WTC11 (cell line): ENCODE measurements at regions not wholly inside any gene's neighbourhood (a gene's known extent, or its start where the extent isn't known, plus 50 kb on each side); places are given as distances from the start of the nearest gene placed in this dataset.

Experiments
- ATAC-seq: fragments of 200-7000 bp; cut with Tn5 transposase; 2 replicates; pipeline ENCODE4 v1.10.0; 2021; ENCODE audit warnings: mild to moderate bottlenecking, moderate library complexity
- CTCF ChIA-PET: fragments of 300-600 bp; sonication (Branson Sonifier 250); formaldehyde crosslinking; loops from one replicate; lab custom pipeline; 2021; ENCODE audit warnings: antibody characterized with exemption; lab: Charles Lee
- POLR2A ChIA-PET: fragments of 350-600 bp; sonication (Branson Sonifier 250); formaldehyde crosslinking; loops from one replicate; lab custom pipeline; 2021; ENCODE audit warnings: antibody characterized with exemption; lab: Charles Lee
- DNase-seq: peaks from one replicate; pipeline ENCODE4 v3.0.0; 2021; ENCODE audit warnings: low spot score
- H3K27ac Mint-ChIP-seq: 2 replicates; pipeline ENCODE4 v1.8.0; 2021; ENCODE audit warnings: mixed read lengths
- H3K27me3 Mint-ChIP-seq: 2 replicates; pipeline ENCODE4 v1.8.0; 2021; ENCODE audit warnings: low read depth, mild to moderate bottlenecking, moderate library complexity, mixed read lengths
- H3K36me3 Mint-ChIP-seq: 2 replicates; pipeline ENCODE4 v1.8.0; 2021; ENCODE audit warnings: mixed read lengths
- H3K4me1 Mint-ChIP-seq: 2 replicates; pipeline ENCODE4 v1.8.0; 2022; ENCODE audit warnings: mixed read lengths
- H3K4me3 Mint-ChIP-seq: 2 replicates; pipeline ENCODE4 v1.8.0; 2021; ENCODE audit warnings: mild to moderate bottlenecking, moderate library complexity, mixed read lengths
- H3K9me3 Mint-ChIP-seq: 2 replicates; pipeline ENCODE4 v1.8.0; 2021; ENCODE audit warnings: mixed read lengths
- ARID4B ChIP-seq: sonication (generic); formaldehyde crosslinking; IDR thresholded peaks from 2 replicates; pipeline ENCODE4 v1.8.0; 2023; ENCODE audit warnings: missing genetic modification reagents, mild to moderate bottlenecking, borderline replicate concordance
- CTCF ChIP-seq: fragments of 200-600 bp; IDR thresholded peaks from 2 replicates; pipeline ENCODE4 v1.8.0; 2022; ENCODE audit warnings: antibody characterized with exemption
- ELF4 ChIP-seq: sonication (generic); formaldehyde crosslinking; IDR thresholded peaks from 2 replicates; pipeline ENCODE4 v1.8.1; 2022; ENCODE audit warnings: low read depth, mild to moderate bottlenecking, moderate library complexity, missing genetic modification reagents
- ETV6 ChIP-seq: sonication (generic); formaldehyde crosslinking; IDR thresholded peaks from 2 replicates; pipeline ENCODE4 v1.8.1; 2022; ENCODE audit warnings: mild to moderate bottlenecking, missing genetic modification reagents
- FOXJ3 ChIP-seq: sonication (generic); formaldehyde crosslinking; IDR thresholded peaks from 2 replicates; pipeline ENCODE4 v1.9.0; 2021; ENCODE audit warnings: missing genetic modification reagents, mild to moderate bottlenecking, borderline replicate concordance
- IRF2 ChIP-seq: sonication (generic); formaldehyde crosslinking; IDR thresholded peaks from 2 replicates; pipeline ENCODE4 v1.8.0; 2022; ENCODE audit warnings: low read depth, missing genetic modification reagents, borderline replicate concordance
- KAT7 ChIP-seq: sonication (generic); formaldehyde crosslinking; IDR thresholded peaks from 2 replicates; pipeline ENCODE4 v1.8.1; 2023; ENCODE audit warnings: missing genetic modification reagents, mild to moderate bottlenecking, borderline replicate concordance
- NFATC4 ChIP-seq: fragments of 250-450 bp; sonication (Bioruptor Pico); IDR thresholded peaks from 2 replicates; pipeline ENCODE4 v1.9.0; 2021; ENCODE audit warnings: mild to moderate bottlenecking
- NR2C2 ChIP-seq: sonication (generic); formaldehyde crosslinking; IDR thresholded peaks from 2 replicates; pipeline ENCODE4 v1.8.0; 2022; ENCODE audit warnings: mild to moderate bottlenecking, missing genetic modification reagents
- OVOL2 ChIP-seq: fragments of 250-450 bp; sonication (Bioruptor Pico); IDR thresholded peaks from 2 replicates; pipeline ENCODE4 v1.9.0; 2021; ENCODE audit warnings: mild to moderate bottlenecking, borderline replicate concordance
- RORB ChIP-seq: fragments of 250-450 bp; sonication (Bioruptor Pico); IDR thresholded peaks from 2 replicates; pipeline ENCODE4 v1.9.0; 2021; ENCODE audit warnings: mild to moderate bottlenecking
- ZBTB43 ChIP-seq: sonication (generic); formaldehyde crosslinking; IDR thresholded peaks from 2 replicates; pipeline ENCODE4 v1.8.1; 2023; ENCODE audit warnings: mild to moderate bottlenecking, missing genetic modification reagents
- ZMAT4 ChIP-seq: fragments of 250-450 bp; sonication (Bioruptor Pico); IDR thresholded peaks from 2 replicates; pipeline ENCODE4 v1.9.0; 2021; ENCODE audit warnings: mild to moderate bottlenecking
- ZNF121 ChIP-seq: sonication (generic); formaldehyde crosslinking; IDR thresholded peaks from 2 replicates; pipeline ENCODE4 v1.8.0; 2023; ENCODE audit warnings: missing genetic modification reagents
- ZNF232 ChIP-seq: sonication (generic); formaldehyde crosslinking; IDR thresholded peaks from 2 replicates; pipeline ENCODE4 v1.8.0; 2022; ENCODE audit warnings: mild to moderate bottlenecking, missing genetic modification reagents
- ZNF263 ChIP-seq: sonication (generic); formaldehyde crosslinking; IDR thresholded peaks from 2 replicates; pipeline ENCODE4 v1.8.1; 2022; ENCODE audit warnings: low read depth, mild to moderate bottlenecking, moderate library complexity, missing genetic modification reagents
- ZNF416 ChIP-seq: fragments of 250-450 bp; sonication (Bioruptor Pico); IDR thresholded peaks from 2 replicates; pipeline ENCODE4 v1.9.0; 2021; ENCODE audit warnings: mild to moderate bottlenecking, inconsistent platforms
- ZNF423 ChIP-seq: fragments of 250-450 bp; sonication (Bioruptor Pico); IDR thresholded peaks from 2 replicates; pipeline ENCODE4 v2.1.2; 2022; ENCODE audit warnings: mild to moderate bottlenecking, moderate library complexity
- ZNF532 ChIP-seq: fragments of 250-450 bp; sonication (Bioruptor Pico); IDR thresholded peaks from 2 replicates; pipeline ENCODE4 v1.9.0; 2021; ENCODE audit warnings: mild to moderate bottlenecking, borderline replicate concordance

- Mint-ChIP-seq H3K27me3 (no peaks in the 10 kb centered on the region), H3K27ac (no peak overlapping the region), H3K4me3 (no peak overlapping the region), H3K9me3 (no peaks in the 10 kb centered on the region)
- DNase-seq, result no peak
- POLR2A ChIA-PET, result no interaction called here
- TF ChIP-seq RORB (CRISPR knock-in tag) (no peak), ELF4 (CRISPR knock-in tag) (no peak)
- TF ChIP-seq, all 79 proteins: peak for 0
- H3K4me1 Mint-ChIP-seq, result peaks cover 13% of the 10 kb centered on the region
- ATAC-seq, result no peak
- CTCF ChIA-PET, result no interaction called here
- H3K36me3 Mint-ChIP-seq, result no peaks in the 10 kb centered on the region
These were observed 881.8 kb downstream of the SI start for GRCh38 chr3:164196477-164196876.

- Mint-ChIP-seq H3K27ac (no peak overlapping the region), H3K4me1 (peaks cover 6% of the 10 kb centered on the region)
- peak; percentile 65 for ATAC-seq
- CTCF ChIA-PET, result no interaction called here
- no peak for TF ChIP-seq ZNF532 (CRISPR knock-in tag)
- 0 out of 2 replicates have a peak, but pooled peaks have one; percentile 19 for TF ChIP-seq CTCF
- TF ChIP-seq KAT7 (CRISPR knock-in tag), result no peak
- no peak for TF ChIP-seq ZNF232 (CRISPR knock-in tag)
- TF ChIP-seq NR2C2 (CRISPR knock-in tag), result no peak
- TF ChIP-seq ETV6 (CRISPR knock-in tag), result no peak
- no peak for TF ChIP-seq ZMAT4
- TF ChIP-seq IRF2 (CRISPR knock-in tag), result no peak
- TF ChIP-seq, all 79 proteins: peak for 1
- Mint-ChIP-seq H3K4me3 (no peak overlapping the region), H3K9me3 (no peaks in the 10 kb centered on the region), H3K36me3 (no peaks in the 10 kb centered on the region), H3K27me3 (no peaks in the 10 kb centered on the region)
- POLR2A ChIA-PET, result no interaction called here
- DNase-seq, result no peak
These were observed 883.5 kb downstream of the SI start for GRCh38 chr3:164194842-164195241.

- H3K27ac Mint-ChIP-seq, result no peak overlapping the region
- TF ChIP-seq FOXJ3 (CRISPR knock-in tag), result no peak
- no peak for TF ChIP-seq ARID4B (CRISPR knock-in tag)
- TF ChIP-seq OVOL2 (CRISPR knock-in tag), result no peak
- TF ChIP-seq ZNF121, result no peak
- TF ChIP-seq IRF2 (CRISPR knock-in tag), result no peak
- TF ChIP-seq ZNF416 (CRISPR knock-in tag), result no peak
- no peak for TF ChIP-seq ZBTB43 (CRISPR knock-in tag)
- no peak for TF ChIP-seq NFATC4
- no peak for TF ChIP-seq ZNF423 (CRISPR knock-in tag)
- TF ChIP-seq ZNF263 (CRISPR knock-in tag), result no peak
- peaks cover 6% of the 10 kb centered on the region; the same call in 1 of the 2 replicates for H3K4me1 Mint-ChIP-seq
- DNase-seq (no peak), ATAC-seq (no peak)
- CTCF ChIA-PET, result no interaction called here
- no peaks in the 10 kb centered on the region for H3K27me3 Mint-ChIP-seq
- no peak overlapping the region for H3K4me3 Mint-ChIP-seq
- H3K36me3 Mint-ChIP-seq, result no peaks in the 10 kb centered on the region
- POLR2A ChIA-PET, result no interaction called here
- no peaks in the 10 kb centered on the region for H3K9me3 Mint-ChIP-seq
These were observed 885.3 kb downstream of the SI start for GRCh38 chr3:164192974-164193373.
